BE2C (cell line): ENCODE measurements at regions not wholly inside any gene's neighbourhood (a gene's known extent, or its start where the extent isn't known, plus 50 kb on each side); places are given as distances from the start of the nearest gene placed in this dataset.

Experiments used
- DNase-seq: peaks from one replicate; pipeline ENCODE4 v3.0.0-alpha.2; 2020
- H3K27me3 ChIP-seq: fragments of 250-450 bp; sonication (Bioruptor Pico); 2 replicates; pipeline ENCODE4 v1.5.1; 2020; ENCODE audit warnings: mild to moderate bottlenecking
- H3K36me3 ChIP-seq: fragments of 250-450 bp; sonication (Bioruptor Pico); 2 replicates; pipeline ENCODE4 v1.5.1; 2020; ENCODE audit warnings: mild to moderate bottlenecking
- H3K4me1 ChIP-seq: fragments of 250-450 bp; sonication (Bioruptor Pico); 2 replicates; pipeline ENCODE4 v1.5.1; 2020
- H3K4me3 ChIP-seq: 2 replicates; pipeline ENCODE4 v1.5.1; 2011; ENCODE audit warnings: low read depth, low read length
- H3K9me3 ChIP-seq: fragments of 250-450 bp; sonication (Bioruptor Pico); 2 replicates; pipeline ENCODE4 v1.5.1; 2020
- CTCF ChIP-seq: IDR thresholded peaks from 2 replicates; pipeline ENCODE4 v1.5.1; 2012; ENCODE audit warnings: mild to moderate bottlenecking, low read depth, low read length

GRCh38 chr10:47230957-47231356 is 69.0 kb upstream of the GDF10 start:
- H3K9me3 ChIP-seq = no peaks in the 10 kb centered on the region
- DNase-seq = no peak
- H3K27me3 ChIP-seq = no peaks in the 10 kb centered on the region
- no peaks in the 10 kb centered on the region for H3K36me3 ChIP-seq
- no peak for TF ChIP-seq CTCF
- no peak overlapping the region for H3K4me3 ChIP-seq
- H3K4me1 ChIP-seq = no peaks in the 10 kb centered on the region

DNA sequence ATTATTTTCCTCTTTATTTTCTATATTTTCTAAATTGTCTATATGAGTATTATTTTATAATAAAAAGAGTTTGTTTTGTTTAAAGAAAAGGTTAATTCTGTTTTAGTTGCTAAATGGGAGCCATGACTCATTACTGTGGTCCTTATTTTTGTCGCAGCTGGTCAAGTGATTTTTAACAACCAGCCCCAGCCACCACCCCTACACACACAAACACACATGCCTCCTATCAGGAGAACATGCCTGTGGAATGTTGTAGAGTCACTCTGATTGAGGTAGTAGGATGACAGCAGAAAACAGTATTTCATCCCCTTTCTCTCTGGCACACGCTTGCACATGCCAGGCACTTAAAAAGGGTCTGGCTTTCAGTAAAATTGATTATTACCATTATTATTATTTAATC is 68.6 kb upstream of the GDF10 start:
- Histone ChIP-seq H3K4me1 (no peaks in the 10 kb centered on the region), H3K27me3 (no peaks in the 10 kb centered on the region), H3K4me3 (no peak overlapping the region), H3K9me3 (no peaks in the 10 kb centered on the region), H3K36me3 (no peaks in the 10 kb centered on the region)
- TF ChIP-seq CTCF = no peak
- no peak for DNase-seq

DNA sequence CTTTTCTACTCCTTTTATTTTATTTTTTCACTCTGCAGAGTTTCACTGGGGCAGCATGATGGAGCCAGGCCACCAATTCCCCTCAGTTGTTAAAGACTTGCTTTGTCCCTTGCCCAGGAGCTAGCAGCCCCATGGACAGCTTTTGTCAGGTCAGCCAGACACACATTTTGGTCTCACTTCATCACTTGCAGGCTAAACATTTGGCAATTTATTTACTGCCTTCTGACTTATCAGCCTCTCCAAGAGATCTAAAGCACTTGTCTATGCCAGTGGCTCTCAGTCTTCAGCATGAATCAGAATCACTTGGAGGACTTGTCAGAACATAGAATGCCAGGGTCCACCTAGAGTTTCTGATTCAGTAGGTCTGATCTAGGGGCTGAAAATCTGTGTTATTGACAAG is 66.4 kb upstream of the GDF10 start:
- no peak for TF ChIP-seq CTCF
- Histone ChIP-seq H3K9me3 (no peaks in the 10 kb centered on the region), H3K27me3 (no peaks in the 10 kb centered on the region), H3K4me3 (no peak overlapping the region), H3K4me1 (no peaks in the 10 kb centered on the region), H3K36me3 (no peaks in the 10 kb centered on the region)
- DNase-seq = no peak

DNA sequence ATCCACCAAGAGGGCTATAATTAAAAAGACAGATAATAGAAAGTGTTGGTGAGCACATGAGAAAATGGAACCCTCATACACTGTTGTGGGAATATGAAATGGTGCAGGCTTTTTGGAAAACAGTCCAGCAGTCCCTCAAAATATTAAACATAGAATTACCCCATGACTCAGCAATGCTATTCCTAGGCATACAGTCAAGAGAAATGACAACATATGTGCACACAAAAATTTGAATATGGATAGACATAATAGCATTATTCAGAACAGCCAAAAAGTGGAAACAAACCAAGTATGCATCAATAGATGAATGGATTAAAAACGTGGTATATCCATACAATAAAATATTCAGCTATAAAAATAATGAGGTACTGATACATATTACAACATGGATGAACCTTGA is 64.5 kb upstream of the GDF10 start:
- Histone ChIP-seq H3K27me3 (no peaks in the 10 kb centered on the region), H3K9me3 (no peaks in the 10 kb centered on the region), H3K4me3 (no peak overlapping the region), H3K36me3 (no peaks in the 10 kb centered on the region), H3K4me1 (no peaks in the 10 kb centered on the region)
- TF ChIP-seq CTCF = no peak
- no peak for DNase-seq

DNA sequence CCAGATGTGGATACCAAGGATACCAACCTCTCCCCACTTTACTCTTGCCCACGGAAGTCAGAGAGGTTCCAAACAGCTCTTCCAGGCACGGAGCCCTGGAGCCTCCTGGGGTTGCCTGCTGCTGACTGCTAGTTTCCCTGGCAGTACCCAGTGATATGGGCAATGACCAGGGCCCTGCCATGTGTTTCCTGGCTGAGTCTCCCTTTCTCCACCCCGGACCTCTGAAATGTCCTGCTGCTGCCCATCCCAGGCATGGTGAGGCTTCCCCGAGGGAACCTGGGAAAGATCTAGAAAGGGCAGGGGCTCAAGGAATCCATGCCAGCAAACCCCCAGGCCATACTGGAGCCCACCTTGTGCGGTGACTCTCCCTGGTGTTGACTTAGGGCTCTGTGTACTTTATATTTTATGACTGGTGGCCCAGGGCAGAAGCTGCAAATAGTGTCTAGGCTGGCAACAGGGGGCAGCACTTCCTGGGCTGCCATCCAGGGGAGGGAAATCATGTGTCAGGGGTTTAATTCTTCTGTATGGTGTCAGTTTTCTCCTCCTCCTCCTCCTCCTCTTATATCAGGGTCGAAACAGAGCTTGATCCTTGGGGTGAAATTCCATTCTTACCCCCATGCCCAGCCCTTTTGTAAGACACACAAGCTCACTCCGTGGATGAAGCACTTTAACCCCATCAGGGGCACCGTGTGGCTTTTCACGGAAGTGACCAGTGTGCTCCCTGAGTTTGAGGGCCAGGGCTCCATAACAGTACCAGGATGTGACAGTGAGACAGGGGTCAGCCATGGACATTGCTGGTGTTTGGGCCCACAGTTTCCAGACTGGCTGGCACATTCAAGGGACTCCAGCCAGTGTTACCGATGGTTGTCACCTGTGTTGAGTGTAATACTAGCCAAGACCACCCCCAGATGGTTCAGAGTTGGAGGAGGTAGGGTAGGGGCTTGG is 62.4 kb upstream of the GDF10 start:
- no peak for DNase-seq
- Histone ChIP-seq H3K9me3 (no peaks in the 10 kb centered on the region), H3K36me3 (no peaks in the 10 kb centered on the region), H3K4me3 (no peak overlapping the region), H3K4me1 (no peaks in the 10 kb centered on the region), H3K27me3 (no peaks in the 10 kb centered on the region)
- TF ChIP-seq CTCF = no peak

GRCh38 chr10:47238331-47239095 is 61.5 kb upstream of the GDF10 start:
- H3K27me3 ChIP-seq = no peaks in the 10 kb centered on the region
- H3K9me3 ChIP-seq = no peaks in the 10 kb centered on the region
- H3K4me1 ChIP-seq = no peaks in the 10 kb centered on the region
- no peak for TF ChIP-seq CTCF
- no peak for DNase-seq
- no peaks in the 10 kb centered on the region for H3K36me3 ChIP-seq
- H3K4me3 ChIP-seq = no peak overlapping the region
